ENCODE measurements at regions not wholly inside any gene's neighbourhood (a gene's known extent, or its start where the extent isn't known, plus 50 kb on each side); places are given as distances from the start of the nearest gene placed in this dataset.
"Not testable (repeated sequence)": the region's sequence is repeated elsewhere in the genome, so short reads cannot be mapped to it uniquely, and the experiment has no call there.

DNA sequence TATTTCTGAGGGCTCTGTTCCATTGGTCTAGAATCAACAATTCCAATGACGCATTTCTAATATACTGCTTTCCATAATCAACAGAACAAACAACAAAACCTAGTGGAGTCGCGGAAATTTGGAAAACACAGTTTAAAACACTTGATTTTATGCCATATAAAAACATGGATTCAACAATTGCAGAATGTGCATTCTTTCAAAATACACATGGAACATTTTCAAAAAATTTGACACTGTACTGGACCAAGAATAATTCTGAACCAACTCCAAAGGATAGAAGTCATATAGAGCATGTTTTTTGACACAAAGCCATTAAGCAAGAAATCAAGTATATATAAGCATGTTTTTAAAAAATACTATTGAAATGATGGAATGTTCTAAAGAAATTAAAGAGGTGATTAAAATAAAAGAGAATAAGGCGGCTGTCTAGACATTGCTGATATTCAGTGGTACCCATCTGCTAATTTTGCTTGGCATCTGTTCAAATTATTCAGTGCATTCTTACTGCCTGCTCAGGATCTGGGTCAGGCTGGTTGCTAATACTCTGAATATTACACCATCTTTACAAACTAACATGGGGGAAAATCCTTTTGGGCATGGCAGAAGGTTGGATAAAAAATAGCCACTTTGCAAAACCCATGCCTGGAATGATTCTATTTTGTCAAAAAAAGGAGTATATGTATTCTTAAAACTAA lies 221.3 kb downstream of the NPR3 start:
- no peak for DNase-seq

DNA sequence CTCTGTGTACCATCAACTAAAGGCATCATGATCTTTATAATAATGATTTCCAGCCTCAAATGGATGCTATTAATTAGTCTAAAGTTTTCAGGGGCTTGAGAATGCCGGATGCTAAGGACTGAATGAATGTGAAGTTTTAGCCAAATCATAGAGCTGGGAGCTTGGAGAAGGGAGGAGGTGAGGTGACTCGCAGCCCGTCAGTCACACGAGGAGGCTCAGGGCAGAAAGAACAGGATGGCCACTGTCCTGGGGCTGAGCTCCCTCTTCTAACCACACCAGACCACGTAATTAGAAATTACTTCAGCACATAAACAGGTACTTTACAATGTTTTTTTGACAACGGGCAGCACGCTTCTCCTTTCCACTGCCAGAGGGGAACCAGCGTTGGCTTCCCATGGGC lies 222.6 kb downstream of the NPR3 start:
- no peak for DNase-seq

DNA sequence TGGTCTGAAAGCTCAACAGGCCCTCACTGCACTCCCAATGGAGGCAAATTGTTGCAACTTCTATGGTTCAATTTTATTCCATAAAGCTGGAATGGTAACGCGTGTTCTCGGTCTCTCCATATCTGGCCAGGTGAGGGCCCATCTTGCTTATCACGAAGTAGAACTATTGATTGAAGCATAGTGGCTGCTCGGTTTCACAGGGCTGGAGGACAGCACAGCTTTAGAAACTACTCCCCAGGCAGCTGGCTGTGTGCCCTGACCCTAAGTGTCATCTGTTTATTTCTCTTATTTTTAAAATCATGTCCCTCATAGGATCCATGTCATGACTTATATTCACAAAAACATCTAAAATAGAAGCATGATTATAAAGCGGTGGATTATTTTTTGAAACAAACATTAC lies 223.4 kb downstream of the NPR3 start:
- DNase-seq: no peak

DNA sequence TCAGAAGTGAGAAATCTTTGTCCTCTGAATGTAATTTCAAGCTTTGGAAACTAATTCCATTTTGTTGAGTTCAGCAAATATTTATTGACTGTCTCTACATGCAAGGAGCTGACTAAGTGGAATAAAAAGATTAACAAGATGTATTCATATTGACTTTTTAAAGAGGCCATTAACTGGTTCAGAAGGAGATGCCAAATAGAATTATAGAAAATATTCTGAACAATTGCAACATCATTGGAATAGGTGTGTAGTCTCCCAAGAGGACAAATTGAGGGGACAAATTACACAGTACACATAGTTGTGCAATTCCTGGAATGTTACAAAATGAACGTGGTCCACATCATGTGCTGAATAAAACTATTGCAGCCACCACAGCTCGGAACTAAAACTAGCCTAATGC lies 224.2 kb downstream of the NPR3 start:
- DNase-seq: no peak

DNA sequence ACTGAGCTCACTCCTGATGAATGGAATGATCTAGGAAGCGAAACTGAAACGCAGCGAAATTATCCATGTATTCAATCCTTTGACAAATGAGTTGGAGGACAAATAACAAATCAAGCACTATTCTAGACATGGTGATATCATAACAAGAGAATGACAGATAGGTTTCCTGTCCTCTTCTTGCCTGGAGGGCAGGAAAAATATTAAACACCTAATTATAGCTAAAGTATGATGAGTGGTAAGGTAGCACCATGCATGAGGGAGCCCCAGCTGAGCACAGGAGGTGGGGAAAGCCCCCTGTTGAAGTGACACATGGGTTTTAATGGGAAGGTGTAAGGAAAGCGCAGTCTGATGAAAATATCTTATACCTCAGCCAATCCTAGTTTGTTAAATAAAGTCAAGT lies 225.2 kb downstream of the NPR3 start:
- DNase-seq: no peak

DNA sequence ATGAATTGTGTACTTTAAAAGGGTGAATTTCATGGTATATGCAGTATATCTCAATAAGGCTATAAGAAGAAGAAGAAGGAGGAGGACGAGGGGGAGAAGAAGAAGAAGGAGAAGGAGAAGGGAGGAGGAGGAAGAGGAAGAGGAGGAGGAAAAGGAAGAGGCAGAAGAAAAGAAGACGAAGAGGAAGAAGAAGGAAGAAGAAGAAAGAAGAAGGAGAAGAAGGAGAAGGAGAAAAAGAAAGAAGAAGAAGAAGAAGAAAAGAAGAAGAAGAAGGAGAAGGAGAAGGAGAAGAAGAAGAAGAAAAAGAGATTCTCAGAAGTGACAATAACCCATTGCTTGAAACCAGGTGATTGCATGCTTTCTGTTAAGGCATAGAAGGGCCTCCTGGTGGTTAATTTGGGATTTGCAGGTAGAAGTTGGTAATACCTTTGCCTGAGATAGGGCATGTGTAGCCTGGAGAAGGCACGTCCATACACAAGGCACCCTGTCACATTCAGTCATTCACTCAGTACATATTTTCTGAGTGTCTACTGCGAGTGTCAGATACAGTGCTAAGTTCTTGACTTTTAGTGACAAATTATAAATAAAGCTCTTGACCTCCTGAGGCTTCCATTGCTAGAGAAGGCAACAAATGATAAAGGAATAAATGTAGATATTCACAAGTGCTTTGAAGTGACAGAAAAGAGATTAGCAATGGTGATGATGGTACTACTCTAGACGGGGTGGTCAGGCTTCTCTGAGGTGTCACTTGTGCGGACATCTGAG lies 231.3 kb downstream of the NPR3 start:
- peak; percentile 37 to 56 (median 47) for DNase-seq

DNA sequence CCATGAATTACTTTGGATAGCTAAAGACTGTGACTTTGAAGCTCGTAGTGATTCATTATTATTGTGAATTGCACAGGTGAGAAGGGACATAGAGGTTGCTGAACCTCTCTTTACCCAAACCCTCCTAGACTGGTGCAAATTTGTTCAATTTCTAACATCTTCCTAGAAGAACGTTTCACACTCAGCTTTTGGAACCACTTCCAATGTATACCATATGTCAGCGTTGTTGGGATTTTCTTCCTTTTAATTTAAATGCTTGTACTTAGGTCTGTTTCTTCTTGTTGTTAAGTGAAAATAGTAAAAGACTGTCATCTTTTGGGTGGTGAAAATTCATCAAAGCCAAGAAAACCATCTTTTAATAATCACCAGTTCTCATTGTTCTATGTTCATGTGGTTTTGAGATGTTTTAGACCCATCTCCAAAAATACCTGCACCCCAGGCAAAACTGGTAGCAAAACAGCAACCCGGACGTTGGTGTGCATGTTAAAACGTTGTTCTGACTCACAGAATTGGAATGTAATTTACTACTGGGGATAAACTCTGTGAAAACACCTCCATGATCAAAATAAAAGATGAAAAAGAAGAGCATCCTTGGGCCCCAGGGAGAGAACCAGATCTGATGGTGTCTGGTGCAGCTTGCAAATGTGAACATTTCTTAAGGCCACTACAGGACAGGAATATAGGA lies 238.3 kb downstream of the NPR3 start:
- DNase-seq: no peak

DNA sequence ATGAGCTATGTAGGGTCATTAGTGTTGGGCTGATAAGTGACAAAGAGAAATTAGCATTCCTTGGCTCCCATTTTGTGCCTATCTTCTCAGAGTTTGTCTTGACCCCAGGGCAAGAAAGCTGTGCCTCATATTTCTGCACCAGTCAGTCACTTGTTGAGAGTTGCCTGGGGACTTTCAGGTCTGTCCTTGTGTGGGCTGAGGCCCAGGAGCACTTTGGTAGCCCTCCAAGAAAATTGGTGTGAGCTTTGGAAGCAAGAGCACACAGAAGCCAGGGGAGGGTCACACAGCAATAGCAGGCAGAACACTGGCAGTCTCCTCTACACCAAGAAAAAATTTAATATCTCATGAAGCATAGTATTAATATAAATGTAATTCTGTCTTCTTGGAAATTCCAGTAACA lies 239.9 kb downstream of the NPR3 start:
- DNase-seq: no peak

DNA sequence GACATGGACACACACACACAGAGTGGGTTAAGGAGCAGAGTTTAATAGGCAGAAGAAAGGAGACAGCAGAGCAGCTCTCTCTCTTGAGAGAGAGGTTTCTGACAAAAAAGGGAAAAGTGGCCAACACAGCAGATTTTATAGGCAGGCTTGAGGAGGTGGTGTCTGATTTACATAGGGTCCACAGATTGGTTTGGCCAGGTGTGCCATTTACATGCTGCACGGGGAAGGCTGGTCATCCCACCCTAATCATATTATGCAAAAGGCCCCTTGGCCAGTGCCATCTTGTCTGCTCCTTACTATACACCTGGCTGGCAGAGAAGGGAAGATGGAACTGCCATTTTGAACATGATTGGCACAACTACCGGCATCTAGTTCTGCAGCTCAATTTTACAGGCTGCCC lies 240.8 kb downstream of the NPR3 start:
- DNase-seq: no peak

DNA sequence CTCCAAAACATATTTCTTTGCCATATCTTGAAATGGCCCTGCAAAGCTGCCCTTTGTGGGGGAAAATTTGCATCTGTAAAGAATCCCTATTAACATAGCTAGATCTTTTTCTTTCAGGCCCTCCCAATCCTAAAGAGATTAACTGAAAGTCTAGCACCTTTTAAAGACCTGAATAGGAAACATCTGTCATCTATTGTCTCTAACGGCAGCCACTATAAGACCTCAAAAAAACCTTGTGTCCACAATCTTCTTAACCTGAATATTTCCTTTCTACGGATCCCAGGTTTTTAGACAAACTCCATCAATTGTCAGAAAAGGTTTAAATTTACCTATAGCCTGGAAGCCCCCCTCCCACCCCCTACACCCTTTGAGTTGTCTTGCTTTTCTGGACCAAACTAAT lies 241.3 kb downstream of the NPR3 start:
- DNase-seq: not testable (repeated sequence)

DNA sequence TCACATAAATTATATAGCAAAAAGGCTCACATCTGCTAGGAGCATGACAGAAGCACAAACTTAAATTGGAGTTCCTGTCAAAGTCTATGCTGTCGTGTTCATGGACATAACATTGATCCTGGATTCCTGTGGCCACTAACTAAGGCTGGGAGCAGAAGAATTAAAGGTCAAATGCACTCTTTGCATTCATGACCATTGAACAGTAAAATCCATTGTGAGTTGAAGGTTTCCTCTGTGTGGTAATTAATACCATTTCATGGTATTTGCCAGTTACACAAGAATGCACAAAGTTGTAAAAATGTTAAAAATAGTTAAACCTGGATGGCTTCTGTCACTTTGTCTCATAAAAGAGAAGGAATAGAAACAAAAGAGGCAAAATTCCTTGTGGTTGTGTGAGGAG lies 242.6 kb downstream of the NPR3 start:
- no peak for DNase-seq

DNA sequence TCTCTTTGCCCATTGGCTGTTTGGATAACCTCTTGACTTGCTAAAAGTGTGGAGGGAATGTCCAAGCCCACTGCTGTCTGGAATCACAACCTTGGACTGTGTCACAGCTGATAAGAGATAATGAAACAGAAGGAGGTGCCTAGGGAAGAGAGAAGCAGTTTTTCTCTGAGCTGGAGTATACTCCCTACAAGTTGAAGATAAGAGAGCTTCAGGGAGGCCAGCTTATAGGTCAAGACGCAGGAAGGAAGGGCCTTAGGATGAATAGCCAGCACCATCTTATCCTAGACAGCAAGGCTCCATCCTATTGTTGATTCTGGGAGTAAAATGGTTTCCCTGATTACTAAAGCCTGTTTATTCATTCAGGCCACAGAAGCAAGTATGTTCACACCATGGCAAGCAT lies 244.7 kb downstream of the NPR3 start:
- no peak for DNase-seq

DNA sequence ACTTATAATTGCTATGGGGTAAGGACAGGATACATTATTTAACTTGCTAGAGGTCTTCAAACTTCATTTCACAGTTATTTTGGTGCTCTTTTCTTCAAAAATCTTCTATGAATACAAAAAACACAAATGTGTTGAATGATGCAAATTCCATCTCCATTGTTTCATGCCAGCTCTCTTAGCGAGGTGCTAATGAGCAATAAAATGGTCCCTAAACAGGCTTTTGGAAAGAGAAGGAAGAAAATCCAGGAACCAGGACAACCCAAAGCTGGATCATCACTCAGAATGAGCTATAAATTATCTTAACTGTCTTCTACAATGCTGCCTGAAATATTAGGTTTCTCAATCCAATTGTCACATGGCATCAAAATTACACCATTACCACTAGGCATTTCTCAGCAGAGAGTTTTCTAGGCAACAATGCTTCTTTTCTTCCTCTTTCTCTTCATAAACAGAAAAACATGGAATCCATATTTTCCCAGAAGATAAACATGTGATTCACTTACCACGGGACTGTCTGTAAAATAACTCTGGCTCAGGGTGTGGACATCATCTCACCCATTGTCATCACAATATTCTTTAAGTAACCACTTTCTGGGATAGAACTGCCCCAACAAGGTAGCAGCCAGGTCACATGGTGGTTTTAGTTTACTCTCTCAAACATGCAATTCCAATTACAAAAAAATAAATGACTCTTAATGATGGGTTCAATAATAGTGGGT lies 249.4 kb downstream of the NPR3 start:
- DNase-seq: peak in 1 of 3 donors; percentile 2

DNA sequence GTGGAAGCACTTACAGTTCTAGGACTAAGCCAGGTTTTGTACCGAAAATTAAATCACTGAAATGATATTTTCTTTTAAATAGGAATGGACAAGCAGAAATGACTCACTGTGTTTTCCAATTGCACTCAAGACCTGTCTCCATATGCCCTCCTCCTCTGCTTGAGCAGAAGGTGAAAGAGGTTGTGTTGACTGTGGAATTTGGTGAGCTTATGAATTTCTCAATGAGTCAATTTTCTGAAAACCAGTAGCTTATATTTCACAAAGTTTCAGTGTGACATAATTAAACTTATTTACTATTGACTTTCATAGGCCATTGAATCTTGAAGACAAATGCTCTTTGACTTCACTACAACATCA lies 249.9 kb downstream of the NPR3 start:
- no peak for DNase-seq

DNA sequence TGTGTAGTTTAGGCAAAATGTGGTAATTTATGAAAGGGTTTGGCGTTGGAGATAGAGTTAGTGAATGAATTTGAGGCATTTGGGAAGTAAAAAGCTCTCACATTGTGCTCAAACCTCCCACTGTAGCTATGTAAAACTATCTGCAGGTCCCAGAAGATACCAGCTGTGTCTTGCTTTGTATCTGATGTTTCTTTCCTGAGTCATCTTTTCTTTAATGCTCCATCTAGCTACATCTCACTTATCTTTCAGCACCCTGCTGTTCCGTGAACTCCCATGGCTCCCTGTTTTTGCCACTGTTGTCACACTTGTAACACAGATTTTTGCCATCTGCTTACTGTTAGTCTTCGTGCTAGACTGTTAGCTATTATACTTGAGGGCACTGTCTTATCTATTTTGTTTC lies 253.1 kb downstream of the NPR3 start:
- no peak for DNase-seq

DNA sequence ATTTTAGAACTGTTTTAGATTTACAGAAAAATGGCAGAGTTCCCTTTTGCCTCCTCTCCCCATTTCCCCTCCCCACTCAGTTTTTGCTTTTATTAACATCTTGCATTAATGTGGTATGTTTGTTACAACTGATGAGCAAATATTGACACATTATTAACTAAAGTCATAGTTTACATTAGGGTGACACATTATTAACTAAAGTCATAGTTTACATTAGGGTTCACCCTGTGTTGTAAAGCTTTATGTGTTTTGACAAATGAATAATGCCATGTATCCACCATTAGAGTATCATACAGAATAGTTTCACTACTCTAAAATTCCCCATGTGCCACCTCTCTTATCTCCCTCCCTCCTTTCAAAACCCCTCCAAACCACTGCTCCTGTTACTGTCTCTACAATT lies 262.5 kb downstream of the NPR3 start:
- DNase-seq: no peak

DNA sequence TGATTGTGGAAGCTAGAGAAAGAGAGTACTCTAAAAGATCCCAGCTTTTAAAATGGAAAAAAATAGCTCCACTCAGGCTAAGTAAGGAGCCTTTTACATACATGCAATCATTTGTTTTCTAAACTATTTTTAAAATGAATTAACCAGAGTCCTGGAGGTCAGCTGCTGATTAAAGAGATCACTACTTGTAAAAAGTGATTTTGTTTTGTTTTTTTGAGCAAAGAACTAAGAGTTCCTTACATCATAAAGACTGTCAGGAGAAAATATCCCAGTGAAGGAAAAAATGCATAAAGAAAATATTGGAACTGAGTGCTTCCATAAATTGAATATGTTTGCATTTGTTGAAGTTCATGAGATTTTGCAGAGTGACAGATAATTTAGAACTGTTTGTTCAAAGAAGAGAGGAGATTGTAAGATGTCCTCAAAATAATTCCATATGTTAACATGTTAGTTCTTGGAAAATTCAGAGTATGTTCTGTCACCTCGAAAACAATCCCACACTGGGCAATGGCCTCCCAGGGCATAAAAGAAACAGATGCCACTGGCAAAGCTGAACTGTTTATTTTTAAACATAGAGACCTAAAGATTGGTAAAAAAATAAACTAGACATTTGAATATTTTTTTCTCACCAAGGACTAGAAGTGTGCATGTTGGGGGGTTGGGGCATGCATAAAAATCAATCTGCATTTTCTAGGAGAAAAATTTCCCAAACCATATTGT lies 264.7 kb downstream of the NPR3 start:
- DNase-seq: no peak

DNA sequence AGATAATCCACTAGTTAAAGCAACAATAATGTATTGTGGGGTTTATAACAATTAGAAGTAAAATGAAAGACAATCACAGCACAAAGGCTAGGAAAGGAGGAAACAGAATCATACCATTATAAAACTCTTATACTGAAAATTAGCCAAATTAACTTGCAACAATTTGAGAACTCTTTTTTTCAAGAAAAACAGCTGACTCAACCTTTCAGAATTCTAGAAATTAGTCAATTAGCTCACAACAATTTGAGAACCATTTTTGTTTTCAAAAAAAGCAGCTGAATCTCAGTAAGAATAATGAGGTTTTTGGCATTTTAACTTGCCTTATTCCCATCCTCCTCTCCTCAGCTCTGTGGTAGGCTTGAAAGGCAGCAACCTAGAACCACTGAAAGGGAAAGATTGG lies 269.9 kb downstream of the NPR3 start:
- DNase-seq: no peak

DNA sequence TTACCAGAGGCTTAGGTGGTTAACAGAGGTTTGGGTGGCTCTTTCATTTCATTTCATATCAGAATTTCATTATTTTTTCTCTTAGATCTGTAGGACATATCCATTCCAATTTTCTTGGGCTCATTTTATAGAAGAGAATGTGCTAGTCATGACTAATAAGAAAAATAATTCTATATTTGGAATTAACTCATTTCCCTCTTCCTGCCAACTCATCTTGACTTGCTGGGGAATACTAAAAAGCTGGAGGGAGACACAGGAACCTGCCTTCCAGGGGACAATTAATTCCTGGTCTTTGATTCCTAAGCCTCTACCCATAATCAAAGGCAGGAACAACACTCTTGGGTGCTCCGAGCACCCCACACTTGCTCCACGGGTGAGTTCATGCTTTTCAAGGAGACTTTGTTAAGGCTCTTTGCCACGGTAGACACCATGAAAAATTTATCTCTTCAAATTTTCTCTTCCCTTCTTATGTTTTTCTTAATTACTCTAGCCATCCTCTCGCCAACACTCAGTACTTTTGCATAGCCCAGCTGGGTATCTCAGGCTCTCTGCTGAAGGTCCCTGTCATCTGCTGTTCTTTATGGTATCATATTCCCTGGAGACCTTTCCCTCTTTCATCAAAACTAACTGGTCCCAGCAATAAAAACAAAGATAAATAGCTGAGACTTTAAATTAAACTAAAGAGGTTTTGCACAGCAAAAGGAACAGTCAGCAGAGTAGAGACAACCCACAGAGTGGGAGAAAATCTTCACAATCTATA lies 273.9 kb downstream of the NPR3 start:
- DNase-seq: no peak

DNA sequence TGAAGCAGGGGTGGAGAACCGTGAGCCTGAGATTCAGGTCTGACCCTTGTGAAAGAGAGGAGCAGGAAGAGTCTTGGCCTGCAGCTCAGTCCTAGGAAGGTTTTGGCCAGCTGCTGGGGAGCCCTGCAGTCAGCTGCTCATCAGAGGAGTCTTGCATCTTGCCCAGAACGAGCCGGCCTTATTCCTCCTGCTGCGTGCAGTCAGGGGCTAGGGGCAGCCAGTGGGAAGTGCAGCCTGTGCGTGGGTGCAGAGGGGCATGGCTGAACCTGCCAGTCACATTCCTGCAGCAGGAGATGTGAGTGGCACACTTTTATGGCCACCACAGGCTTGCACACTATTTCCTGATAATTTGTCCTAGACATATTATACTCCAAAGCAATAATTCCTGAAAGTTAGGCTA lies 278.7 kb downstream of the NPR3 start:
- DNase-seq: no peak

DNA sequence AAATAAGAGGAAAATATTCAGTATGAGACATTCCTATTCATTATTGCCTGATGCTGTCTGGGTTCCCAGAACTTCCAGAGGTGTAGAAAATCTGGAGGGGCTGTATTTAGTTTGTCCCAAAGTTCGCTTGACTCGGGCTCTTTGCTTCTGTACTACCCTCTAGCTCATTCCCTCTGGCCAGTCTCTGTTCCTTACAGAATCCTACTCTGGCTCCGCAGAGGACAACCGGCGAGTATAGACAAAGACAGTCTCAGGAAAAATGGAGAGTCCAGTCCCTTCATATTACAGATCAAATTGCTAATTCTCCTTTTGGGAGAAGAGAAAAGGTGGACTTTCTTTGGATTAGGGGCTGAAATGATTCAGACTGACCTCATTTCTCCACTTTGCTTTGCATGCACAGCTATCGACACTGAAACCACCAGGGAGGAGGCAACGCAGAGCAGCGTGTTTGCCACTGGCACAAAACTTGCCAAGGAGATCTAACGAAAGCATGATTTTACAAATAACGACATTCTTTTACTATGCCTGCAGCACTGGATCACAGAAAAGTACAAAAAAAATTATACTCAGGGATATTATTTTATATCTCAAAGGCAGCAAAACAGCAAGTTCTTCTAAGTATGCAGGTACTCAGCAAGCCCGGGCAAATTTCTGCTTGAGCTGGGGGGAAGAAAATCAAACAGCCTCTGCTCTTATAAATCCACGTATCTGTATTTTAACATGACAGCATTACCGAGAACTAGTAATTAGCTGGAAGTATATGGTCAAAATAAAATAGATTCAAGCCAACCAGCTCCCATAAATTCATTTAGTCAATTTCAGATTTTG lies 279.7 kb downstream of the NPR3 start:
- DNase-seq: no peak
